ENCODE measurements at regions not wholly inside any gene's neighbourhood (a gene's known extent, or its start where the extent isn't known, plus 50 kb on each side); places are given as distances from the start of the nearest gene placed in this dataset.
"Not testable (repeated sequence)": the region's sequence is repeated elsewhere in the genome, so short reads cannot be mapped to it uniquely, and the experiment has no call there.

GRCh38 chr3:165984589-165984988 is 147.4 kb upstream of the BCHE start:
- no peak for DNase-seq

- no peak for DNase-seq
Observed at GRCh38 chr3:165983284-165983683, 146.1 kb upstream of the BCHE start.

GRCh38 chr3:165981318-165981717 is 144.1 kb upstream of the BCHE start:
- no peak for DNase-seq

GRCh38 chr3:165960825-165961224 is 123.6 kb upstream of the BCHE start:
- not testable (repeated sequence) for DNase-seq

GRCh38 chr3:165954171-165954570 is 116.9 kb upstream of the BCHE start:
- no peak for DNase-seq

GRCh38 chr3:165946360-165946759 is 109.1 kb upstream of the BCHE start:
- no peak for DNase-seq

GRCh38 chr3:165938986-165939540 is 101.8 kb upstream of the BCHE start:
- no peak for DNase-seq

GRCh38 chr3:165936081-165936480 is 98.9 kb upstream of the BCHE start:
- DNase-seq, result not testable (repeated sequence)

GRCh38 chr3:165924301-165924791 is 87.1 kb upstream of the BCHE start:
- DNase-seq, result not testable (repeated sequence)

- DNase-seq, result no peak
Observed at GRCh38 chr3:165920984-165921383, 83.8 kb upstream of the BCHE start.

- DNase-seq, result no peak
Observed at GRCh38 chr3:165919284-165919683, 82.1 kb upstream of the BCHE start.

GRCh38 chr3:165918657-165918979 is 81.4 kb upstream of the BCHE start:
- DNase-seq, result no peak

- not testable (repeated sequence) for DNase-seq
Observed at GRCh38 chr3:165917938-165918656, 80.9 kb upstream of the BCHE start.

GRCh38 chr3:165915104-165915503 is 77.9 kb upstream of the BCHE start:
- DNase-seq, result not testable (repeated sequence)

GRCh38 chr3:165903885-165904630 is 66.8 kb upstream of the BCHE start:
- DNase-seq, result no peak

- no peak for DNase-seq
Observed at GRCh38 chr3:165899066-165899465, 61.8 kb upstream of the BCHE start.

- no peak for DNase-seq
Observed at GRCh38 chr3:165897137-165897536, 59.9 kb upstream of the BCHE start.

GRCh38 chr3:165895919-165896318 is 58.7 kb upstream of the BCHE start:
- DNase-seq, result no peak

GRCh38 chr3:165892565-165892964 is 55.3 kb upstream of the BCHE start:
- no peak for DNase-seq

All from SHP77 treated with DMSO at 0.1 percent for 48 hours (cell line).